Gastroesophageal sphincter (tissue), 4 donors: ENCODE measurements at regions not wholly inside any gene's neighbourhood (a gene's known extent, or its start where the extent isn't known, plus 50 kb on each side); places are given as distances from the start of the nearest gene placed in this dataset.

Source experiments
- ATAC-seq: fragments of 150-250 bp; one replicate; pipeline ENCODE4 v1.9.1; 2016; ENCODE audit warnings: mild to moderate bottlenecking, moderate library complexity
- H3K27ac ChIP-seq, 4 donors: fragments of 200-600 bp; sonication (generic) in 3 of 4; 1 replicate in 3 of 4; 2 replicates in 1 of 4; pipeline ENCODE4 v1.5.1; 2016 to 2019
- H3K27me3 ChIP-seq: fragments of 200-600 bp; sonication (generic); one replicate; pipeline ENCODE4 v1.5.1; 2019
- H3K36me3 ChIP-seq, 2 donors: fragments of 200-600 bp; sonication (generic); one replicate each; pipeline ENCODE4 v1.5.1; 2019; ENCODE audit warnings: control low read depth in 1 of 2
- H3K4me1 ChIP-seq, 3 donors: fragments of 200-600 bp; sonication (generic); 1 replicate in 2 of 3; 2 replicates in 1 of 3; pipeline ENCODE4 v1.5.1; 2016 to 2019; ENCODE audit warnings: control low read depth in 2 of 3
- H3K4me3 ChIP-seq, 2 donors: fragments of 200-600 bp; sonication (generic); one replicate each; pipeline ENCODE4 v1.5.1; 2019; ENCODE audit warnings: mild to moderate bottlenecking in 1 of 2, moderate library complexity in 1 of 2
- H3K9me3 ChIP-seq, 3 donors: fragments of 200-600 bp; sonication (generic); one replicate each; pipeline ENCODE4 v1.5.1; 2017 to 2019; ENCODE audit warnings: control low read depth in 2 of 3
- CTCF ChIP-seq, 4 experiments: fragments of 200-600 bp in 2 of 4; fragments of 450-650 bp in 2 of 4; sonication (generic) in 1 of 4; IDR thresholded peaks; one replicate each; pipeline ENCODE4 v1.5.1; 2017 to 2019; ENCODE audit warnings: antibody characterized with exemption in 4 of 4, mild to moderate bottlenecking in 2 of 4, moderate library complexity in 2 of 4
- EP300 ChIP-seq: sonication (generic); formaldehyde crosslinking; IDR thresholded peaks from one replicate; pipeline ENCODE4 v1.6.1; 2017; ENCODE audit warnings: antibody characterized with exemption, mild to moderate bottlenecking
- POLR2A ChIP-seq, 2 donors: fragments of 450-650 bp; IDR thresholded peaks; one replicate each; pipeline ENCODE4 v1.6.1; 2017; ENCODE audit warnings: antibody characterized with exemption in 2 of 2, mild to moderate bottlenecking in 2 of 2, moderate library complexity in 1 of 2
- POLR2AphosphoS5 ChIP-seq: sonication (generic); formaldehyde crosslinking; IDR thresholded peaks from one replicate; pipeline ENCODE4 v1.6.1; 2017; ENCODE audit warnings: antibody characterized with exemption
- WGBS, 2 donors: methylation state at CpG; one replicate each; pipeline ENCODE4 v1.1.5; 2018; ENCODE audit warnings: low coverage in 1 of 2; 5-methylcytosine and 5-hydroxymethylcytosine counted together

GRCh38 chr4:96874657-96875056 lies 1034.8 kb downstream of the PDHA2 start:
- TF ChIP-seq CTCF (IDR thresholded peaks at IDR 0.05): no peak
- TF ChIP-seq POLR2AphosphoS5: no peak
- Histone ChIP-seq H3K9me3 (peaks cover 0 to 11% (median 0%) of the 10 kb centered on the region in 3 donors), H3K4me3 (no peak overlapping the region), H3K27ac (no peak overlapping the region), H3K4me1 (no peaks in the 10 kb centered on the region), H3K27me3 (no peaks in the 10 kb centered on the region), H3K36me3 (no peaks in the 10 kb centered on the region)
- WGBS, 2 donors: 86 to 88% methylated on average over 1 of the region's 1 CpG
- no peak for ATAC-seq

GRCh38 chr4:96879527-96879926 lies 1039.6 kb downstream of the PDHA2 start:
- Histone ChIP-seq H3K27ac (no peak overlapping the region), H3K36me3 (no peaks in the 10 kb centered on the region), H3K4me1 (no peaks in the 10 kb centered on the region), H3K9me3 (peaks cover 0 to 11% (median 0%) of the 10 kb centered on the region in 3 donors), H3K27me3 (no peaks in the 10 kb centered on the region), H3K4me3 (no peak overlapping the region)
- 38 to 45% methylated on average over 1 to 2 of the region's 2 CpGs for WGBS, 2 donors
- no peak for ATAC-seq
- no peak for TF ChIP-seq CTCF (IDR thresholded peaks at IDR 0.05)
- no peak for TF ChIP-seq POLR2AphosphoS5
- TF ChIP-seq POLR2A (IDR thresholded peaks at IDR 0.05): no peak
- TF ChIP-seq EP300: no peak

GRCh38 chr4:96887857-96888256 lies 1048.0 kb downstream of the PDHA2 start:
- no peak for ATAC-seq
- TF ChIP-seq POLR2AphosphoS5 (no peak), POLR2A (IDR thresholded peaks at IDR 0.05) (no peak)
- 47 to 65% methylated on average over 2 to 3 of the region's 3 CpGs for WGBS, 2 donors
- H3K27me3 ChIP-seq: no peaks in the 10 kb centered on the region
- H3K4me3 ChIP-seq: no peak overlapping the region
- H3K36me3 ChIP-seq: no peaks in the 10 kb centered on the region
- no peak overlapping the region for H3K27ac ChIP-seq
- H3K4me1 ChIP-seq: no peaks in the 10 kb centered on the region
- no peaks in the 10 kb centered on the region for H3K9me3 ChIP-seq

GRCh38 chr4:96894621-96895020 lies 1054.7 kb downstream of the PDHA2 start:
- no peaks in the 10 kb centered on the region for H3K9me3 ChIP-seq
- WGBS, 2 donors: 69 to 72% methylated on average over 2 of the region's 2 CpGs

GRCh38 chr4:96895826-96896225 lies 1055.9 kb downstream of the PDHA2 start:
- H3K27ac ChIP-seq: no peak overlapping the region
- TF ChIP-seq CTCF (IDR thresholded peaks at IDR 0.05) (no peak), POLR2A (IDR thresholded peaks at IDR 0.05) (no peak), EP300 (no peak), POLR2AphosphoS5 (no peak)
- no peaks in the 10 kb centered on the region for H3K36me3 ChIP-seq
- WGBS, 2 donors: 100% methylated on average over 1 of the region's 1 CpG
- H3K27me3 ChIP-seq: no peaks in the 10 kb centered on the region
- no peak overlapping the region for H3K4me3 ChIP-seq
- no peaks in the 10 kb centered on the region for H3K9me3 ChIP-seq
- H3K4me1 ChIP-seq: no peaks in the 10 kb centered on the region
- no peak for ATAC-seq

More at GRCh38 chr4:96894621-96895020, 1054.7 kb downstream of the PDHA2 start:
- Histone ChIP-seq H3K27me3 (no peaks in the 10 kb centered on the region), H3K36me3 (no peaks in the 10 kb centered on the region), H3K4me3 (no peak overlapping the region), H3K4me1 (no peaks in the 10 kb centered on the region), H3K27ac (no peak overlapping the region)
- no peak for TF ChIP-seq CTCF (IDR thresholded peaks at IDR 0.05)
- TF ChIP-seq POLR2A (IDR thresholded peaks at IDR 0.05): no peak
- TF ChIP-seq POLR2AphosphoS5: no peak
- TF ChIP-seq EP300: no peak
- ATAC-seq: no peak

- Histone ChIP-seq H3K9me3 (no peaks in the 10 kb centered on the region), H3K27ac (no peak overlapping the region), H3K36me3 (no peaks in the 10 kb centered on the region), H3K4me1 (no peaks in the 10 kb centered on the region), H3K4me3 (no peak overlapping the region), H3K27me3 (no peaks in the 10 kb centered on the region)
- 77 to 97% methylated on average over 3 of the region's 3 CpGs for WGBS, 2 donors
- no peak for ATAC-seq
- TF ChIP-seq CTCF (IDR thresholded peaks at IDR 0.05) (no peak), POLR2AphosphoS5 (no peak), EP300 (no peak), POLR2A (IDR thresholded peaks at IDR 0.05) (no peak)
Observed at GRCh38 chr4:96912716-96913115, 1072.8 kb downstream of the PDHA2 start.
